ENCODE measurements at regions not wholly inside any gene's neighbourhood (a gene's known extent, or its start where the extent isn't known, plus 50 kb on each side); places are given as distances from the start of the nearest gene placed in this dataset.

DNA sequence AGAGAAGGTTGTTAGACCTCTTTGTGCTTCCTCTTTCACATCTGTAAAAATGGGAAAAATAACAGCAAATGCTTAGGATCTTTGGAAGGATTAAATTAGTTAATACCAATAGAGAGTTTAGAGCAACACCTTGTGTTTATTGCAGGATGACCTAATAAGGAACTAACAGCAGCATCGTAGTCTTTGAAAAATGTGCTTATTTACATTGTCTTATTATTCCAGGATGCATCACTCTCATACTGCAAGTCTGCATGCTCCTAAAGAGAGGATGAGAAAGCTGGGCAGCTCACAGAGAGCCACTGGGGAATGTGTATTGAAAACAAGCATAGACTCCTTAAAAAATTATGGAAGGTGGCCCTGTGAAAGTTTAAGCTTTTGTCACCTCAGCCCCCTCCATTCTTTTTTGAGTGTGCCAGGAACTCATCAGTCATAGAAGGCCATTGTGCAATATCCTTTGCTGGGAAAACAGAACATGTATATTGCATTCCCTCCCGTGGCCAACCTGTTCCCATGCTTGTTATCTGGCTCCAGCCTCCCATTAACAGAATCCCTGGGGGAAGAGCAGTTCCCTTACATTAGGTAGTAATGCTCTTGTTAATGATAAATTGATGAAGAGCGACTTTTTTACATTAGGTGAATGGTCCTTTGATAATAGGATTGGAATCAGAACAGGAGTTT is 180.7 kb downstream of the ZNF326 start:
- Histone ChIP-seq H3K9ac (ENCODE audit: low read depth, low read length) (no peak overlapping the region), H3K4me1 (ENCODE audit: insufficient read depth, low read length) (no peaks in the 10 kb centered on the region), H3K9me3 (ENCODE audit: control insufficient read depth, insufficient read depth, low read length) (no peaks in the 10 kb centered on the region), H3K36me3 (ENCODE audit: insufficient read depth, low read length) (no peaks in the 10 kb centered on the region)

DNA sequence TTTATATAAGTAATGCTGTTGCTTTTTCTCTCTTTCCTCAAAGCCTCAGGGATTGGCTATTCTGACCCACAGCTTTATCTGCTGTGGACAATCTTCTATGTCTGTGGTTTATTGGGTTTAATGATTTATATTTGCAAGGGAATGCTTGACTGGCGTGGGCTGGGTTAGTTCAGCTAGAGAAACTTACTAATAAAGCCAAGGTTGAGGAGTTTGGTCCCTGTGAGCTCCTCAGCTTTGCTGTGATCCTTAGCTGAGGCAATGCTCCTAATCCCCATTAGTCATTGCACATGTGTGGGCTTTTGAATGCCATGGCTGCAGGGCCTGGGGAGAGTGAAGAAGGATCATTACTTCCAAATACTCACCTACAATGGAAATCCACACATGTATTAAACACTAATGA is 179.3 kb downstream of the ZNF326 start:
- H3K4me1 ChIP-seq (ENCODE audit: insufficient read depth, low read length), result no peaks in the 10 kb centered on the region
- H3K36me3 ChIP-seq (ENCODE audit: insufficient read depth, low read length), result no peaks in the 10 kb centered on the region
- no peak overlapping the region for H3K9ac ChIP-seq (ENCODE audit: low read depth, low read length)
- H3K9me3 ChIP-seq (ENCODE audit: control insufficient read depth, insufficient read depth, low read length), result no peaks in the 10 kb centered on the region

DNA sequence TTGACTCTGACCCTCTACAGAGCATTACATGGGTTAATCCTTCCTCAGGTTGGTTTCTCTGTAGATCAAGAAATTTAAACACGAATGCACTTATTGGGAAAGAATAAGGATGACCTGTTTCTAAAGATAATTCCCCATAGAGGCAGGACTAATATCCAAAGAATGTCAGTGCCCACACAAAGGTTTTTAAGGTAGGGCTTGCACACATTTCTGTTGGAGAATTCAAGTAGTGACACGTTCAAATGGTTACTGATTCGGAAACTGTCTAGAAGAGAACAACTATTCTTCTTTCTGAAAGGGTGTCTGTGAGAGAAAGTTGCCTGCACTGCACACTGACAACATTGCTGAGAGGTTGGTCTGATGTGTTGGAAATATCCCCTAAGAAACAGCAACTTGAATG is 167.3 kb downstream of the ZNF326 start:
- Histone ChIP-seq H3K9me3 (ENCODE audit: control insufficient read depth, insufficient read depth, low read length) (no peaks in the 10 kb centered on the region), H3K4me1 (ENCODE audit: insufficient read depth, low read length) (no peaks in the 10 kb centered on the region), H3K9ac (ENCODE audit: low read depth, low read length) (no peak overlapping the region), H3K36me3 (ENCODE audit: insufficient read depth, low read length) (no peaks in the 10 kb centered on the region)

DNA sequence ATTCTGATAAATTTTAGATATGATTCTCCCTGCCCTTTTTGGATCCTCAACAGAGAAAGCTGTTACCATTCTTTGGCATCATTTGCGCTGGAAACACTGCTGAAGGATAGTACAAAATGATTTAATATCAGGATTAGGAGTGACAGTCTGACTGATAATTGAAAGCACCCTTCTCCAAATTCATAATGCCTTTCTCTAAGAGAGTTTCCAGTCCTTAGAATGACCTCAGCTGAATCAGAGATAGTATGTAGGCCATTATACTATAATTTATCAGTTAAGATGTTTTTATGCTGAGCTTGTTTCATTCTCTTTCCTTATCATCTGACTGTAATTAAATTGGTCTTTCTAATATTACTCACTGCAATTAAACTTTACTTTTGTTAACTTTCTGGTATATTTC is 166.7 kb downstream of the ZNF326 start:
- Histone ChIP-seq H3K36me3 (ENCODE audit: insufficient read depth, low read length) (no peaks in the 10 kb centered on the region), H3K9ac (ENCODE audit: low read depth, low read length) (no peak overlapping the region), H3K9me3 (ENCODE audit: control insufficient read depth, insufficient read depth, low read length) (no peaks in the 10 kb centered on the region), H3K4me1 (ENCODE audit: insufficient read depth, low read length) (no peaks in the 10 kb centered on the region)

DNA sequence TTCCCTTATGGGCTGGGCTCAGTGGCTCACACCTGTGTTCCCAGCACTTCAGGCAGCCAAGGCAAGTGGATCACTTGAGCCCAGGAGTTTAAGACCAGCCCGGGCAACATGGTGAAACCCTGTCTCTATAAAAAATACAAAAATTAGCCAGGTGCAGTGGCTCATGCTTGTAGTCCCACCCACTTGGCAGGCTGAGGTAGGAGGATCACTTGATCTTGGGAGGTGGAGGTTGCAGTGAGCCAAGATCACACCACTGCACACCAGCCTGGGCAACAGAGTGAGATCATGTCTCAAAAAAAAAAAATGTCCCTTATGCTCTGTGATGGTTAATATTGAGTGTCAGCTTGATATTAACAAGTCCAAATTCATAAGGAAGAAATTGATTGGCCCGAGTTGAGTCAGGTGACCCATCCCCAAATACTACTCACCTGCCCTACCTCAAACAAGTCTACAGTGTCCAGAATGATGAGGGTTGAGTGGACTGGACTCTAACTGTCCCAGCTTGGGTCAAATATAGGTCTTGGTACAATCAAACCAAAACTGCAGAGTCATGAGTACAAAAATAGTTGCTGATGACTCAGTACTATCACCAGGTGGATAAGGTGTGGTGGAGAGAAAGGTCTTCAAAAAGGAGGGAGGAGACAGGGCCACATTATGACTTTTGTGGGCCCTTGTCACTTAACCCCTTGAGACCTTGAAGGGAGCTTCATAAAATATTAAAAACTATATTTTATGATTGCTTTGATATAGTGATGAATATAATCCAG is 161.0 kb downstream of the ZNF326 start:
- Histone ChIP-seq H3K9ac (ENCODE audit: low read depth, low read length) (no peak overlapping the region), H3K36me3 (ENCODE audit: insufficient read depth, low read length) (no peaks in the 10 kb centered on the region), H3K4me1 (ENCODE audit: insufficient read depth, low read length) (no peaks in the 10 kb centered on the region), H3K9me3 (ENCODE audit: control insufficient read depth, insufficient read depth, low read length) (no peaks in the 10 kb centered on the region)

DNA sequence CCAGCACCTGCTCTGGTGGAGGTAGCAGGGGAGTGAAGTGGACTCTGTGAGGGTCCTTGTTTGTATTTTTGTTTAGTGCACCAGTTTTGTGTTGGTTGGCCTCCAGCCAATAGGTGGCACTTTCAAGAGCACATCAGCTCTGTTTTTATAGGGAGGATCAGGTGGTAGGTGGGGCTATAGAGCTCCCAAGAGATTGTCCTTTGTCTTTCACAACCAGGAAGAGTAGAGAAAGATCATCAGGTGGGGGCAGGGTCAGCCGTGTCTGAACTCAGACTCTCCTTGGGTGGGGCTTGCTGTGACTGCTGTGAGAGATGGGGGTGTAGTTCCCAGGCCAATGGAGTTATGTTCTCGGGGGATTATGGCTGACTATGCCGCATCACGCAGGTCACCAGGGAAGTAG is 159.8 kb downstream of the ZNF326 start:
- Histone ChIP-seq H3K9me3 (ENCODE audit: control insufficient read depth, insufficient read depth, low read length) (no peaks in the 10 kb centered on the region; the same call in 1 of the 2 replicates), H3K4me1 (ENCODE audit: insufficient read depth, low read length) (no peaks in the 10 kb centered on the region), H3K36me3 (ENCODE audit: insufficient read depth, low read length) (no peaks in the 10 kb centered on the region), H3K9ac (ENCODE audit: low read depth, low read length) (no peak overlapping the region)

DNA sequence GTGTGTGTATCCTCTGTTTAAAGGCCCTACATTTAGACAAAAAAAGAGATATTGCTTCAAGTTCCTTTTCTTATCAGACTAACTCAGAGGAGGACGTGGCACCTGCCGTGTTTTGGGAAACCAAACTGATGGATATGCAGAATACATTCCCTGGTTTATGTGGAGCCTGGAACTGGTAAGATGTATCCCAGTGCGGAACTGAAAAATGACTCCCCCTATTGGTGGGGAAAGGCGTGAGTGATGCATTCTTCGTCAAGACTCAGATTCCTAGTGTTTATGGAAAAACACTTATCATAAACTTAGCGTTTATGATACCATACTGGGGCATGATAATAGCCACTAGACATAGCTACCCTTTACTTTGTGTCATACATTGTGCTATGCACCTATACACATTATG is 154.2 kb downstream of the ZNF326 start:
- H3K4me1 ChIP-seq (ENCODE audit: insufficient read depth, low read length), result no peaks in the 10 kb centered on the region
- no peaks in the 10 kb centered on the region; the same call in 1 of the 2 replicates for H3K9me3 ChIP-seq (ENCODE audit: control insufficient read depth, insufficient read depth, low read length)
- H3K36me3 ChIP-seq (ENCODE audit: insufficient read depth, low read length), result no peaks in the 10 kb centered on the region
- H3K9ac ChIP-seq (ENCODE audit: low read depth, low read length), result no peak overlapping the region

DNA sequence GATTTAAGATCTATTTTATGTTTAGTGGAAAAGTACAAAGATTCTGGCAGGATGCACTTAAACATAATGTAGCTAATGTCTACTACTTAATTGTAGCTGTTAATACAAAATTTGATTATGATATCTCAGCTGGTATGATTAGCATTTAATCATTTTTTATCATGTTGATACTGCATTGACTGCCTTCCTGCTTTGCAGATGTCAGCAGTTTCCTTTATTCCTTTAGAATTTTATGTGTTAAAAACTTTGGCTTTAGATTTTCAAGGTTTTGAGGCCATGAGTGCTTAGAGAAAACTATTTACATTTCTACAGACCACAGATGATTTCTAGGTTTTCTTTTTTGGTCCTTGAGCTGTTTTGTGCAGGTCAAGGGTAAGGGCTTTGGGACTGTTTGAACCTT is 152.2 kb downstream of the ZNF326 start:
- Histone ChIP-seq H3K9me3 (ENCODE audit: control insufficient read depth, insufficient read depth, low read length) (no peaks in the 10 kb centered on the region; the same call in 1 of the 2 replicates), H3K4me1 (ENCODE audit: insufficient read depth, low read length) (no peaks in the 10 kb centered on the region), H3K9ac (ENCODE audit: low read depth, low read length) (no peak overlapping the region)

DNA sequence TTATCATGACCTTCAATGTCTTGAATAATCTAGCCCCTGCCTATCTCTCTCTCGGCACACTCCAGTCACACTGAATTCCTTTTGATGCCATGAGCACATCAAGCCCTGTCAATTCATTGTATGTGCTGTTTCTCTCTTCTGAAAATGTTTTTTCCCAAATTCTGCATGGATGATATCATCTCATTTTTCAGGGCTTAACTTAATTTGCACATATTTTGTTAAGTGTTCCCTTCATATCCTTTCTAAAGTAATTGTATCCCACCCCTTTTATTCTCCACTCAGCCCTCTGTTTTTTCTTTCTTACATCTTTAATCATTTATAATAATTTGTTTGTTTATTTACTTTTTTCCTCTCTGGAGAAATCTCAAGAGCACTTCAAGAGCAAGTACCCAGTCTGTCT is 149.9 kb downstream of the ZNF326 start:
- Histone ChIP-seq H3K4me1 (ENCODE audit: insufficient read depth, low read length) (no peaks in the 10 kb centered on the region), H3K36me3 (ENCODE audit: insufficient read depth, low read length) (no peaks in the 10 kb centered on the region), H3K9ac (ENCODE audit: low read depth, low read length) (no peak overlapping the region), H3K9me3 (ENCODE audit: control insufficient read depth, insufficient read depth, low read length) (no peaks in the 10 kb centered on the region)

More for the DNA sequence above, 152.2 kb downstream of the ZNF326 start:
- H3K36me3 ChIP-seq (ENCODE audit: insufficient read depth, low read length), result no peaks in the 10 kb centered on the region

DNA sequence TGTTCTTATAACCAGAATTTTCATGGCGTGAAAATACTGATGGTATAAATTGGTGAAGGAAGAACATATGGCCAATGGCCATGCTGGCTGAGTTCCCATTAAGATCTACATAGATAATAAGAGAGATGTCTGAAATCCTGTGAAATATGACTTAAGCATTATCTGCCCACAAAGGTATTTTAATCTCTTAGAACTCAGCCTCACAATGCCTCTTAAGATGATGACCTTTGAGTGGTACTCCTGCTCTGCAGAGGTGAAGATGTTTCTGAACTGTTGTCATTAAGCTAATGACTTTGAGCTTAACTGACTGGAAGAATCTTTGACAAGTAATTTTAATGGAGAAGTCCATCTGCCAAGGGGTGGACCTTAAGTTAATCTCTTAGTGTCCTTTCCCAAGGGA is 148.7 kb downstream of the ZNF326 start:
- no peaks in the 10 kb centered on the region for H3K36me3 ChIP-seq (ENCODE audit: insufficient read depth, low read length)
- no peak overlapping the region for H3K9ac ChIP-seq (ENCODE audit: low read depth, low read length)
- H3K9me3 ChIP-seq (ENCODE audit: control insufficient read depth, insufficient read depth, low read length), result no peaks in the 10 kb centered on the region
- H3K4me1 ChIP-seq (ENCODE audit: insufficient read depth, low read length), result no peaks in the 10 kb centered on the region

DNA sequence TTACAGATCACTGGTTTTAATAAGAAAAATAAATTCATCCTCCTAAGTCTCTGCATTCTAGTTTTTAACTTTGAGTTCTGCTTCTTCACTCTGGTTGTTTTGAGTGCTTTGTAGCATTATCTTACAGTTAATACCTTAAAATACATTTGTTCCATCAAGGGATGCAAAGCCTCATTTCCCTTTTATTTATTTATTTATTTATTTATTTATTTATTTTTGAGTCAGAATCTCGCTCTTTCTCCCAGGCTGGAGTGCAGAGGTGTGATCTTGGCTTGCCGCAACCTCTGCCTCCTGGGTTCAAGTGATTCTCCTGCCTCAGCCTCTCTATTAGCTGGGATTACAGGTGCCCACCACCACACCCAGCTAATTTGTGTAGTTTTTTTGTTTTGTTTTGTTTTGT is 147.8 kb downstream of the ZNF326 start:
- no peaks in the 10 kb centered on the region for H3K4me1 ChIP-seq (ENCODE audit: insufficient read depth, low read length)
- H3K9me3 ChIP-seq (ENCODE audit: control insufficient read depth, insufficient read depth, low read length), result no peaks in the 10 kb centered on the region
- no peaks in the 10 kb centered on the region for H3K36me3 ChIP-seq (ENCODE audit: insufficient read depth, low read length)
- no peak overlapping the region for H3K9ac ChIP-seq (ENCODE audit: low read depth, low read length)

DNA sequence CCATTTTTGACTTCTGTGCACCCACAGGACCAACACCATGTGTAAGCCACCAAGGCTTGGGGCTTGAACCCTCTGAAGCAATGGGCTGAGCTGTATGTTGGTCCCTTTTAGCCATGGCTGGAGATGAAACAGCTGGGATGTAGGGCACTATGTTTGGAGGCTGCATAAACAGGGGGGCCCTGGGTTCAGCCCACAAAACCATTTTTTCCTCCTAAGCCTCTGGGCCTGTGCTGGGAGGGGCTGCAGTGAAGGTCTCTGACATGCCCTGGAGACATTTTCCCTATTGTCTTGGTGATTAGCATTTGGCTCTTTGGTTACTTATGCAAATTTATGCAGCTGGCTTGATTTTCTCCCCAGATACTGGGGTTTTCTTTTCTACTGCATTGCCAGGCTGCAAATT is 144.9 kb downstream of the ZNF326 start:
- no peaks in the 10 kb centered on the region for H3K36me3 ChIP-seq (ENCODE audit: insufficient read depth, low read length)

DNA sequence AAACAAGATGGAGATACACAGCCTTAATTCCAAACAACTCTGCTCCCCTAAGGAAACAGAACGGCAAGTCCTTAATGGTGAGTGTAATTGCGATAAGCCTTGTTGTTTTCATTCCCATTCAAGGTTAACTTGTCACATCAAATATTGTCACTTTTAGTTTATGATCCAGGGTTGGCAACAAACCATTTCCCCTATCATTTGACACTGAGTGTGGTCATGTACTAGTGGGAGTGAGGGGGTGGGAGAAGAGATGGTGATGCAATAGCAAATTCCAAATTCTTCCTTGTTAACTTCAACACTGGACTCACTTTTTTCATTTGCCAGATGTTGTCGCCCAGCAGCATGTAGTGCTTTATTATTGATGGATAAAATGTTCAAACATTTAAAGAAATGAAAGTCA is 140.4 kb downstream of the ZNF326 start:
- Histone ChIP-seq H3K36me3 (ENCODE audit: insufficient read depth, low read length) (no peaks in the 10 kb centered on the region), H3K4me1 (ENCODE audit: insufficient read depth, low read length) (no peaks in the 10 kb centered on the region), H3K9ac (ENCODE audit: low read depth, low read length) (no peak overlapping the region), H3K9me3 (ENCODE audit: control insufficient read depth, insufficient read depth, low read length) (no peaks in the 10 kb centered on the region)

More for the DNA sequence above, 144.9 kb downstream of the ZNF326 start:
- Histone ChIP-seq H3K9ac (ENCODE audit: low read depth, low read length) (no peak overlapping the region), H3K4me1 (ENCODE audit: insufficient read depth, low read length) (no peaks in the 10 kb centered on the region), H3K9me3 (ENCODE audit: control insufficient read depth, insufficient read depth, low read length) (no peaks in the 10 kb centered on the region)

DNA sequence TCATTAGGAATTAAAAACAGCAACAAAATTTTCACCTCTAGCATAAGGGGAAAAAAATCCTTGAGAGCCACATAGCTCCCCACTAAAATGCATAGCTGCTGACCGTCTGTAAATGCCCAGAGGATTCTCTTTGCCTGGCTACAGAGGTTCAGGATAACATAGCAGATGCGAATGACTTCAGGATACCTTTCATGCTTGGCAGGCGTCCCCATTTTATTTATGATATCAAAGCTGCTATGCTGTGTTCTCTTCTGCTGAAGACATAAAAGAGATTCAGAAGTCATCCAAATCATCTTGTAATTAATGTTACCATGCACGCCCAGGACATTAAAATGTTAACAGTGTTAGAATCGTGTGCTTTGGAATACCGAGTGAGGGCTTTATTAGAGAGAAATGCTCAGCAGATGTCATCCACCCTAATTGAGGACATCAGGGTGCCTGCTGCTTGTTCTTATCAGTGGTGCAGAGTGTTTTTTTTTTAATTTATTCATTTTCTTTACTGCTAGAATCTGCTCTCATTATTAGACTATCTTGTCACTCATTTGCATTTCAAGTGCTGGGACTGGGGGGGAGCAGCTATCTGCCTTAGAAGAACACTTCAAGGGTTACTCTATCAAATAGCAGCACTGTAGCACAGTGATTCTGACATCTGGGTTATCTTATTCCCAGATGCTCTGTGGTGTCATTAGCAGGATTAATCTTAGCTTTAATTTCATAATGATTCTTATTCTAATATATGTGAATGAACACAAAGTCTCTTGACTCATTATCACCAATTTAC is 139.5 kb downstream of the ZNF326 start:
- H3K9me3 ChIP-seq (ENCODE audit: control insufficient read depth, insufficient read depth, low read length), result no peaks in the 10 kb centered on the region
- no peak overlapping the region for H3K9ac ChIP-seq (ENCODE audit: low read depth, low read length)
- H3K4me1 ChIP-seq (ENCODE audit: insufficient read depth, low read length), result no peaks in the 10 kb centered on the region
- H3K36me3 ChIP-seq (ENCODE audit: insufficient read depth, low read length), result no peaks in the 10 kb centered on the region

DNA sequence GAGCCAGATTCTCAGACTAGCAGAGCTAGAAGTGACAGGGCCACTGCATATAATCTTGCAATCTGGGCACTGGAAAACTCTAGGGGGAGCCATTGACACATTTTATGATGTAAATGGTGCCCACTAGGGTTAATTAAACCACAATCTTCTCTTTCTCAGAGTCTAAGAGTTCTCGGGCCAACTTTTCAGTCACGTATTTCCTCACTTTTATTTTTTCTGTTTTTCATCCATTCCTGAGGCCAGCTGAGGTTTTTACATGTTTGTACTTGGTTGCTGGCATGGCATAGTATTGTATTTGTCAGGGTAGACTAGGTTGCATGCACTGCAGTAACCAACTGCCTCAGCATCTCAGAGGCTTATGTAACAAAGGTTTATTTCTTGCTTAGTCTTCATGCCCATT is 138.2 kb downstream of the ZNF326 start:
- Histone ChIP-seq H3K36me3 (ENCODE audit: insufficient read depth, low read length) (no peaks in the 10 kb centered on the region), H3K9ac (ENCODE audit: low read depth, low read length) (no peak overlapping the region), H3K9me3 (ENCODE audit: control insufficient read depth, insufficient read depth, low read length) (no peaks in the 10 kb centered on the region), H3K4me1 (ENCODE audit: insufficient read depth, low read length) (no peaks in the 10 kb centered on the region)
